Heart left ventricle (tissue), 13 donors: ENCODE measurements at regions not wholly inside any gene's neighbourhood (a gene's known extent, or its start where the extent isn't known, plus 50 kb on each side); places are given as distances from the start of the nearest gene placed in this dataset.

ENCODE experiments used
- POLR2A ChIP-seq, 2 donors: fragments of 450-650 bp; IDR thresholded peaks; one replicate each; pipeline ENCODE4 v1.6.1; 2017; ENCODE audit warnings: antibody characterized with exemption in 2 of 2, mild to moderate bottlenecking in 2 of 2, moderate library complexity in 2 of 2
- TF ChIP-seq, protein P1 (sequence below), 12 donors: fragments of 200-600 bp; sonication (generic) in 4 of 12; IDR thresholded peaks; one replicate each; pipeline versions ENCODE4 v1.5.0 to v1.8.0; 2018 to 2022; ENCODE audit warnings: antibody characterized with exemption in 12 of 12, mild to moderate bottlenecking in 5 of 12
- donor health status: ischemic (EF 13 %, LVEDD 7.1; RV severe dilation, severe dysfunction).
- donor health status: DM: no; HTN: yes; CAD: no.
- donor health status: DM: no; HTN: no; CAD: no.
- donor health status: ischemic (EF 25% LVEDD 6.9; RV normal size, moderate dysfunction).
- donor health status: ischemic (EF 25% LVEDD 5.7; RV mildly dilated, moderate dysfunction).
- donor health status: ischemic (EF 35%, LVEDD 5.7; RV mildly dilated, moderate dysfunction).
- donor health status: nonischemic (EF 11% LVEDD 7.7; RV severe dilation, severe dysfunction).
- donor health status: DM: yes; HTN: yes; CAD: no.
- donor health status: PGD.
- donor health status: ischemic (EF 29% LVEDD 5.4; RV normal size, mild dysfunction).
- donor health status: nonischemic (EF 23%, LVEDD 6.1; RV moderate dilation, normal function).

DNA sequence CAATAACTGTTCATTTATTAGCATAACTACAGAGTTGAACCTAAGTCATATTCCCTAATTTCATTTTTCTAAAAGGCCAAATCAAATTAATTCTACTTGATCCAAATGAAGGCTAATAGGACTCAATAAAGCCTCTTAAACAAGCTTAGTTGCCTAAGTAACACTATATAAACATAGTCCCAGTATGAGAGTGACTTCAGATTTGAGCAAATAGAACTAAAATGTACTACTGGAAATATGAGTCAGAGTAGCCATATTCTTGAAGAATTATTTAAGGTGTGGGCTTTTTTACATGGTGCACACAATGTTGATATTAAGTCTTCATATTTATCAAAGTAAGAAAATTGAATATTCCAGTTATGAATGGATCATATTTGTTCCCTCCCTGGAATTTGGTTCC, 872.3 kb downstream of the MAT2B start:
- TF ChIP-seq, protein P1, sequence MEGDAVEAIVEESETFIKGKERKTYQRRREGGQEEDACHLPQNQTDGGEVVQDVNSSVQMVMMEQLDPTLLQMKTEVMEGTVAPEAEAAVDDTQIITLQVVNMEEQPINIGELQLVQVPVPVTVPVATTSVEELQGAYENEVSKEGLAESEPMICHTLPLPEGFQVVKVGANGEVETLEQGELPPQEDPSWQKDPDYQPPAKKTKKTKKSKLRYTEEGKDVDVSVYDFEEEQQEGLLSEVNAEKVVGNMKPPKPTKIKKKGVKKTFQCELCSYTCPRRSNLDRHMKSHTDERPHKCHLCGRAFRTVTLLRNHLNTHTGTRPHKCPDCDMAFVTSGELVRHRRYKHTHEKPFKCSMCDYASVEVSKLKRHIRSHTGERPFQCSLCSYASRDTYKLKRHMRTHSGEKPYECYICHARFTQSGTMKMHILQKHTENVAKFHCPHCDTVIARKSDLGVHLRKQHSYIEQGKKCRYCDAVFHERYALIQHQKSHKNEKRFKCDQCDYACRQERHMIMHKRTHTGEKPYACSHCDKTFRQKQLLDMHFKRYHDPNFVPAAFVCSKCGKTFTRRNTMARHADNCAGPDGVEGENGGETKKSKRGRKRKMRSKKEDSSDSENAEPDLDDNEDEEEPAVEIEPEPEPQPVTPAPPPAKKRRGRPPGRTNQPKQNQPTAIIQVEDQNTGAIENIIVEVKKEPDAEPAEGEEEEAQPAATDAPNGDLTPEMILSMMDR (IDR thresholded peaks at IDR 0.05): no peak
- TF ChIP-seq POLR2A (IDR thresholded peaks at IDR 0.05): no peak
